Esophagus muscularis mucosa (tissue), 3 donors: ENCODE measurements at regions not wholly inside any gene's neighbourhood (a gene's known extent, or its start where the extent isn't known, plus 50 kb on each side); places are given as distances from the start of the nearest gene placed in this dataset.

Experiments
- CTCF ChIP-seq, 3 experiments: fragments of 200-600 bp in 2 of 3; fragments of 450-650 bp in 1 of 3; sonication (generic) in 2 of 3; IDR thresholded peaks; one replicate each; pipeline ENCODE4 v1.5.1; 2017 to 2019; ENCODE audit warnings: antibody characterized with exemption in 3 of 3, mild to moderate bottlenecking in 2 of 3, moderate library complexity in 1 of 3
- POLR2A ChIP-seq: fragments of 450-650 bp; IDR thresholded peaks from one replicate; pipeline ENCODE4 v1.6.1; 2017; ENCODE audit warnings: antibody characterized with exemption, moderate library complexity, mild to moderate bottlenecking, low read depth
- POLR2AphosphoS5 ChIP-seq, 2 donors: sonication (generic); formaldehyde crosslinking; IDR thresholded peaks; one replicate each; pipeline ENCODE4 v1.6.1; 2017; ENCODE audit warnings: antibody characterized with exemption in 2 of 2

- TF ChIP-seq CTCF (IDR thresholded peaks at IDR 0.05): no peak
- TF ChIP-seq POLR2A: no peak
- TF ChIP-seq POLR2AphosphoS5 (IDR thresholded peaks at IDR 0.05): no peak
Observed at GRCh38 chr10:128796396-128796912, 670.2 kb upstream of the MKI67 start.
